ENCODE measurements at regions not wholly inside any gene's neighbourhood (a gene's known extent, or its start where the extent isn't known, plus 50 kb on each side); places are given as distances from the start of the nearest gene placed in this dataset.

DNA sequence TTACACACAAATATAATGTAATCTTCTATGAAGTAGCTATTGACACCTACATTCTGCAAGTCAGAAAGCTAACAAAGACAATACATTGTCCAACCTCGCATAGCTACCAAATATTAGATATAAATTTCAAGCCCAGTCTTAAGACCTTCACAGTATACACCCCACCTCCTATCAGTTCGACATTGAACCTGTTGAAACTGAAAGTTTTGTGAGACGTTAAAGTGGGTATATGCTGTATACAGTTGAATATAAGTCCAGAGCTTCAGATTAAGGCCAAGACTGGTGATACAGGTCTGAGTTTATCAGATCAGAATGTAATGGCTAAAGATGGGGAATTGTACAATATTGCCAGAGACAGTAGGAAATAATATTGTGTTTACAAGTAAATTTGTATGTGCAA is 489.3 kb upstream of the RORB start:
- no peak for DNase-seq (ENCODE audit: low read depth)
- no peak overlapping the region for H3K4me3 ChIP-seq (ENCODE audit: low read depth, low read length)
- TF ChIP-seq CTCF (IDR thresholded peaks at IDR 0.05; ENCODE audit: insufficient read depth, low read length): no peak

DNA sequence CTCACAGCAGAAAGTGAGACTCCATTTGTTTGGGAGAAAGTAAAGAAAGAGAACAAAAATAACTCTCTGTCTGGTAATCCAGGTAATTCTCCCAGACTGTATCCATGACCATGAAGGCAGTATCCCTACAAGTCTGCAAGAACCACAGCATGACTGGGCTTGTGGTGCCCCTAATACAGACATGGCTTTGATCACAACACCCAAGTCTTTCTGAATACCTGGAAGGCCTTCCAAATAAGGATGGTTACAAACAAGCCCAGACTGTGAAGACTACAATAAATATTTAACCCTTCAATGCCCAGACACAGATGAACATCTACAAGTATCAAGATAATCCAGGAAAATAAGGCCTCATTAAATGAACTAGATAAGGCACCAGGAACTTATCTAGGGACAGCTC is 481.1 kb upstream of the RORB start:
- TF ChIP-seq CTCF (IDR thresholded peaks at IDR 0.05; ENCODE audit: insufficient read depth, low read length): no peak
- no peak for DNase-seq (ENCODE audit: low read depth)

DNA sequence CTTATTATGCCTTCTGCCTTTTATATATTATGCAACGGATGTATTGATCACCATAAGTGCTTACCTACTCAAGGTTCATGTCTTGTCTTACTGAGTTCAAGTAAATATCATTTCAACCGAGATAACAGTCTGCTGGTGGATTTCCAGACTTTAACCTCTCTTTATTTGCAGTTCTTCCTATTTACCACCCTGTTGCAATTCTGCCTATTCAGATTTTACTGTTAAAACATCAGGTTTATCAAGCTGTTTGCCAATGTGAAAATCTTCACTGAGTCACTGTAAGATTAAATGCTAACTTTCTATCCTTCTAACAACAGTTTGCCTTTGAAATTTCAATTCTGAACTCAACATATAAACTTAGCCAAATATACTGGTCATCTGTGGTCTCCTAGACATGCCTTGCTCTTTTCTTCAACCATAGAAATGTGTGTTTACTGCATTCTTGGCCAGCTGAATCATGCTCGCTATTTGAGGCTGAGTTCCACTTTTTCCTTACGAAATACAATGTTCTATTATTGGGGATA is 471.7 kb upstream of the RORB start:
- H3K4me3 ChIP-seq (ENCODE audit: low read depth, low read length): no peak overlapping the region
- peak; percentile 72 for DNase-seq (ENCODE audit: low read depth)
- no peak for TF ChIP-seq CTCF (IDR thresholded peaks at IDR 0.05; ENCODE audit: insufficient read depth, low read length)

More for the DNA sequence above, 481.1 kb upstream of the RORB start:
- H3K4me3 ChIP-seq (ENCODE audit: low read depth, low read length): no peak overlapping the region

DNA sequence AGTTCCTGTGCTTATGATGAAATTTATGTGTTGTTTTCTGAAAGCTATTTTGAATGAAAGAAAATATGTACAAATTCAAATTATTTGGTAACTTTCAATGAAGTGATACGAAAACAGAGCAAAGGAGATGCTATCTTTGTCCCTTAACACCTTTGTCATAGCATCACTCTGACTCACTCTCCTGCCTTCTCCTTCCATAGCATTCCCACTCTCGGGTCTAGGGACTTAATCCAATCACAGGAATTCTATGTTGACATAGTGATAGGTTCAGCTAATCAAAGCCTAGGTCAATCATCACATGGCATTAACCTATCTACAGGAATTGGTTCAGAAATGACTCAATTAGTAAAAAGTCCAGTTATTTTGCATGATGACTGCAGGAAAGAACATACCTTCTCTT is 464.7 kb upstream of the RORB start:
- H3K4me3 ChIP-seq (ENCODE audit: low read depth, low read length): no peak overlapping the region
- TF ChIP-seq CTCF (IDR thresholded peaks at IDR 0.05; ENCODE audit: insufficient read depth, low read length): no peak
- DNase-seq (ENCODE audit: low read depth): no peak

GRCh38 chr9:74035786-74036185 is 461.3 kb upstream of the RORB start:
- no peak for DNase-seq (ENCODE audit: low read depth)
- no peak for TF ChIP-seq CTCF (IDR thresholded peaks at IDR 0.05; ENCODE audit: insufficient read depth, low read length)
- no peak overlapping the region for H3K4me3 ChIP-seq (ENCODE audit: low read depth, low read length)

DNA sequence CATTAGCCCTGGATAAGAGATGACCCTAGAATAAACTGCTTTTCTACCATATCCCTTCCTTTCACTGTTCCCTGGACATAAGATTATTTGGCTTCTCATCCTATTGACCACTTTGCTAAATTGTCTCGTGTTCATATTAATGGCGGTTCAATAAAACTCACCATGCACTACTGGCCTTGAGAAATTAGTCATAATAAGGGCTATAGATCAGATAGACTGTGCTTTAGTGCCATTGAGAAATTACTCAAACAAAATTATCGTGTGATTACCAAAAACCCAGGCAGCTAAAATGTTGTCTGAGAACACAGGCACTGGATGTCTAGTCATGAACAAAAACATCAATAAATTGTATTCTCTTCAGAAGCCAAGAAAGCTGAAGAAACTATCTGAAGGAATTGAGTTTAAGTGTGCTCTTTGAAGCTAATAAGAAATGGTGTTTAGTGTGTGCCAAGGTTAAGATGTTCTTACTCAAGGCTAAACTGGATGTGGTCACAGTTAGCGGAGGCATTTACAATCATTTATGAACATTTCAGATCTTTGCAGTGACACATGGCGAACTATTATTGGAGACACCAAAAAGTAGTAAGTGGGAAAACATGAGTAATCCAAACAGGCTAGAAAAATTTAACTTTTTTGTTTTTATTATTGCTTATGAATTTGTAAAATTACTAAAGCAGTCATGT is 460.4 kb upstream of the RORB start:
- no peak overlapping the region for H3K4me3 ChIP-seq (ENCODE audit: low read depth, low read length)
- DNase-seq (ENCODE audit: low read depth): peak; percentile 14
- TF ChIP-seq CTCF (IDR thresholded peaks at IDR 0.05; ENCODE audit: insufficient read depth, low read length): no peak

DNA sequence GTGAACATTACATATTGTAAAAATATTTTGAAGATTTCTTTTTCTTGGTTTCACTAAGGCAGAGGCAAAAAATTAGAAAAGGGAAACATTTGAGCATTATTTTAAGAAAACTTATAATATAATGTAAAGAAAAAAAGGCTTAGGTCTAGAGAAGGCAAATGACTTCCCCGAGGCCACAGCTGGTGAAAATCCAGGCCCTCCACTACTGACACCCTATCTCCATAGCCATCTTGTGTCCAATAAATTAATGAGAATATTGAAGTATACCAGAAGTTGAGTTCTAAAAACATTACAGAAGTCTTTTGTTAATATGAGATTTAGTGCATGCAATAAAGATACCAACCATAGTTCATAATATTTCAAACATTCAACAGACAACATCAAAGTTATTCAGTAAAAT is 459.9 kb upstream of the RORB start:
- DNase-seq (ENCODE audit: low read depth): no peak
- TF ChIP-seq CTCF (IDR thresholded peaks at IDR 0.05; ENCODE audit: insufficient read depth, low read length): no peak
- no peak overlapping the region for H3K4me3 ChIP-seq (ENCODE audit: low read depth, low read length)

Data from fibroblast of the aortic adventitia (primary cell).